DMS153 treated with DMSO at 0.1 percent for 48 hours (cell line): ENCODE measurements at regions not wholly inside any gene's neighbourhood (a gene's known extent, or its start where the extent isn't known, plus 50 kb on each side); places are given as distances from the start of the nearest gene placed in this dataset.
"Not testable (repeated sequence)": the region's sequence is repeated elsewhere in the genome, so short reads cannot be mapped to it uniquely, and the experiment has no call there.

Experiments used
- DNase-seq: peaks from one replicate; lab custom pipeline; 2025; ENCODE audit not compliant: unreplicated experiment; lab: John Stamatoyannopoulos, UW

DNA sequence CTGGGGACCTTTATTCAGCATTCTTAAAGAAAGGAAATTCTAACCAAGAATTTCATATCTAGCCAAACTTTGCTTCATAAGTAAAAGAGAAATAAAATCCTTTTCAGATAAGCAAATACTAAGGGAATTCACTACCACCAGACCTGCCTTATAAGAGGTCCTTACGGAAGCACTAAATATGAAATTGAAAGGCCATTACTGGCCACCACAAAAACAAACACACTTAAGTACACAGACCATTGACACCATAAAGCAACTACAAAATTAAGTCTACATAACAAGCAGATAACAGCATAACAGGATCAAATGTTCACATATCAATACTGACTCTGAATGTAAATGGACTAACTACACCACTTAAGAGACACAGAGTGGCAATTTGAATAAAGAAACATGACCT lies 361.4 kb upstream of the POU5F2 start:
- DNase-seq, result no peak

DNA sequence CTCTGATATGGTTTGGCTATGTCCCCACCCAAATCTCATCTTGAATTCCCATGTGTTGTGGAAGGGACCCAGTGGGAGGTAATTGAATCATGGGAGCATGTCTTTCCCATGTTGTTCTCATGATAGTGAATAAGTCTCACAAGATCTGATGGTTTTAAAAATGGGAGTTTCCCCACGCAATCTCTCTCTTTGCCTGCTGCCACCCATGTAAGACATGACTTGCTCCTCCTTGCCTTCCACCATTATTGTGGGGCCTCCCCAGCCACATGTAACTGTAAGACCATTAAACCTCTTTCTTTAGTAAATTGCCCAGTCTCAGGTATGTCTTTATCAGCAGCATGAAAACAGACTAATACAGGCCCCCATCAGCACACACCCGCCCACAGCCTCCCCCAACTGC lies 356.0 kb upstream of the POU5F2 start:
- DNase-seq, result not testable (repeated sequence)

DNA sequence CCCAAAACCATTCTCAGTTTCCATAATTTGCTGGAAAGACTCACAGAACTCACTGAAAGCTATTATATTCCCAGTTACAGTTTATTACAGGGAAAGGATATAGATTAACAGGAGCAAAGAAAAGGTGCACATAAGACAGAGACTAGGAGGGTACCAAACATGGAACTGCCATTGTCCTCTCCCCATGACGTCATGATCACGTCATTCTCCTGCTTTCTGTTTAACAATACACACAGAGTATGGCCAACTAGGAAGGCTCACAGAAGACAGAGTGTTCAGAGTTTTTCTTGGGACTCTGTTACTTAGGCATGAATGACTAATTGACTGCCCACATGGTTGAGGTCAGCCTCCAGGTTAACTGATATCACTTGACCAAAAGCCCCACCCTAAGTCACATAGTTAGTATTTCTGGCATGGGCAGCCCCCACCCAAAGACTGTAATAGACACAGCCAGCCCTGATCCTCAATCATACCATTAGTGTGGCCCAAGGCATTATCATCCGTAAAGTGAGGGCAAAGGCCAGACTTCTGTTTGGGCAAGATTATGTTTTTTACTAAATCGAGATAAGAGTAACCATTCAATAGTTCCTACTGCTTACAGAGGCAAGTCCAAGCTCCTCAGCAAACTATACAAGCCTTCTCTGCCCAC lies 353.5 kb upstream of the POU5F2 start:
- DNase-seq, result no peak

DNA sequence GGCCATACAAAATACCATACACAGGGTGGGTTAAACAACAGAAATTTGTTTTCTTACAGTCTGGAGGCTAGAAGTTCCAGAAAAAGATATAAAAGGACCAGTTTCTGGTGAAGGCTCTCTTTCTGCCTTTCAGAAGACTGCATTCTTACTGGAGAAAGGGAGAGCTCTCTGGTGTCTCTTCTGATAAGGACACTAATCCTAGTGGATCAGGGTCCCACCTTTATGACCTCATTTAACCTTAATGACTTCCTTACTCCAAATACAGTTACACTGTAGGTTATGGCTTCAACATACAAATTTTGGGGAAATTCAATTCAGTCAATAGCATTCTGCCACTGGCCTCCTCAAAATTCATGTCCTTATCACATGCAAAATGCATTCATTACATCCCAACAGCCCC lies 351.9 kb upstream of the POU5F2 start:
- no peak for DNase-seq

DNA sequence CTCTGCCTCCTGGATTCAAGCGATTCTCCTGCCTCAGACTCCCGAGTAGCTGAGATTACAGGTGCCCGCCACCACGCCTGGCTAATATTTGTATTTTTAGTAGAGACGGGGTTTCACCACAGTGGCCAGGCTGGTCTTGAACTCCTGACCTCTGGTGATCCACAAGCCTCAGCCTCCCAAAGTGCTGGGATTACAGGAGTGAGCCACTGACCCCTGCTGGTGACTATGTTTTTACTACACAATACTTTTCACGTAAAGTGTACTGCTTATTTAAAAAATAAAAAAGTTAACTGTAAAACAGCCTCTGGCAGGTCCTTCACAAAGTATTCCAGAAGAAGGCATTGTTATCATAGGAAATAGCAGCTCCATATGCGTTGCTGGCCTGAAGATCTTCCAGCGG lies 345.2 kb upstream of the POU5F2 start:
- DNase-seq, result not testable (repeated sequence)

DNA sequence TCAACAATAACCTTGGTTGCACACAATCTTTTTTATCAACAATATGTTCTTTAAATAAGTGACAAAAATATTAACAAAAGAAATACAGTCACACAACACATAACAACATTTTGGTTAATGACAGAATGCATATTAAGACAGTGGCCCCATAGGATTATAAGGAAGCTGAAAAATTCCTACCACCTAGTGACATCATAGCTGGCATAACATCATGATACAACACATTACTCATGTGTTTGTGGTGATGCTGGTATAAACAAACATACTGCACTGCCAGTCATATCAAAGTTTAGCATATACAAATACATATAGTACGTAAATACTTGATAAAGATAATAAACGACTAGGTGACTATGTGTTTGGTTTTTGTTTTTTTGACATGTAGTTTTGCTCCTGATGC lies 344.8 kb upstream of the POU5F2 start:
- DNase-seq, result no peak

DNA sequence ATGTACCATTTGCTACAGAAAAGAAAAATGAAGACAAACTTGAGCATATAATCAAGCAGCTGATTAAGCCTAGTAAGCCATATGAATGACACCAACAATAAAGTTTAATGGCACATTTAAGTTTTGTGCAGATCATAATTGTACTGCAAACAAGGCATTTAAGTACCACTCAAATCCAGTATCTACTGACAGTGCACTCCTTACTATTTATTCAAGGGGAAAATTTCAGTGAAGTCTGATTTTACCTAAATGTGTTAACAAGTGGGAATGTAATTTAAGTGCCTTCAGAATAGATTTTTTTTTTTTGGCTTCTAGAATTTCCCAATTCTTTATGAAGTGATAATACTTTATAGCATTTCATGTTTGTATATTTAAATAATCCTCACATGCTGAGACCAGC lies 341.0 kb upstream of the POU5F2 start:
- no peak for DNase-seq

DNA sequence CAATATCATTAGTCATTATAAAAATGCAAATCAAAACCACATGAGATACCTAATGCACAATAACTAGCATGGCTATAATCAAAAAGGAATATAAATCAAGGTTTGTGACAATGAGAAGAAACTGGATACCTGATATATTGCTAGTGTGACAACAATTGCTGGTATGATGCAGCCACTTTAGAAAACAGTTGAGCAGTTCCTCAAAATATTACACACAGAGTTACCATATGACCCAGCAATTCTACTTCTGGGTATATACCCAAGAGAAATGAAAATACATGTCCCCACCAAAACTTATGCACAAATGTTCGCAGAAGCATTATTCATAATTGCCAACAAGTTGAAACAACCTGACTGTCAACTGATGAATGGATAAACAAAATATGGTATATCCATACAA lies 339.7 kb upstream of the POU5F2 start:
- DNase-seq, result no peak

DNA sequence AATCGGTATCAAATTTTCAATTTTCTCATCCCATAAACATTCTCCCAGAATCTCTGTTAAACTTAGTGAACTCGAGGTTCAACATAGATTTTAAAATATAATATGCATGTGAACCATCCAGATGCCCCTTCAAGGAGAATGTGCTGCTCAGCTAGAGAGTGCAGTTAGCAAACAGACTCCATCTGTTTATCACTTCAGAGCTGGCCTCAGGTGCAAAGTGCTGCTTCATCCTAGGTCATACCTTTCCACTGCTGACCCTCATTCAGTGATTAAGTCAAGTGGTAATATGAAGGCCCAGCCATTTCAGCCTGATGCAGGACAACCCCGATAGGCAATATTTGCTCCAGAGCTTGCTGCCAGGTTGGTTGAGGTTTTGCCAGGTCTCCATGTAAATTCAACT lies 339.0 kb upstream of the POU5F2 start:
- no peak for DNase-seq

DNA sequence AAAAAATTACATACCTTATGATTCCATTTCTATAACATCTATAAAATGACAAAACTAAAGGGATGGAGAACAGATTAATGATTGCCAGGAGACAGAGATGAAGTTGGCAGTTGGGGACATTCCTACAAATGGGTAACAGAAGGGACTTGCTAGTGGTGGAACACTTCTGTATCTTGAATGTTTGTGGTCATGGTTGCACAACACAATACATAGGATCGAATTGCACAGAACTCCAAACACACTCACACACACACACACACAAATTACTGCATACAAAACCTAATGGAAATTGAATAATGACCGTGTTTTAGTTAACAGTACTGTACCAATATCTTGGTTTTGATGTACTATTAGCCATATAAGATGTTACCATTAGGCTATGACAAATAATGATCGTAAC lies 330.7 kb upstream of the POU5F2 start:
- DNase-seq, result no peak

DNA sequence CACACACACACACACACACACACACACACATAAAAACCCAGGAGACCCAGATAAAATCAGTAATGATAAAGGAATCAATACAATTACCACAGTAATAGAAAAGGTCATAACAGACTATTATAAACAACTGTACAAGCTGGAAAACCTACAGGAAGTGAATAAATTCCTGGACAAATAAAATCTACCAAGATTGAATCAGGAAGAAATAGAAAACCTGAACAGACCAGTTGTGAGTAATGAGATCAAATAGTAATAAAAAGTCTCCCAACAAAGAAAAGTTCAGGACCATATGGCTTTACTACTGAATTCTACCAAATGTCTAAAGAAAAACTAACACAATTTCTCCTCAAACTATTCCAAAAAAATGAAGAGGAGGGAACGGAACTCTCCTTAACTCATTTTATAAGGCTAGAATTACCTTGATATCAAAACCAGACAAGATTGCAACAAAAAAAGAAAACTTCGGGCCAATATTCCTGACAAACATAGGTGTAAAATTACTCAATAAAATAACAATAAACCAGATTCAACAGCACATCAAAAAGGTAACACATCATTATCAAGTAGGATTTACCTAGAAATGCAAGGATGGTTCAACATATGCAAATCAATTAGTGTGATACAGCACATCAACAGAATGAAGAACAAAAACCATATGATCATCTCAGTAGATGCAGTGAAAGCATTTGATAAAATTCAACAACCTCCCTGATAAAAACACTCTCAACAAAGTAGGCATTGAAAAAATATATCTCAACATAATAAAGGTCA lies 325.2 kb upstream of the POU5F2 start:
- DNase-seq, result no peak

DNA sequence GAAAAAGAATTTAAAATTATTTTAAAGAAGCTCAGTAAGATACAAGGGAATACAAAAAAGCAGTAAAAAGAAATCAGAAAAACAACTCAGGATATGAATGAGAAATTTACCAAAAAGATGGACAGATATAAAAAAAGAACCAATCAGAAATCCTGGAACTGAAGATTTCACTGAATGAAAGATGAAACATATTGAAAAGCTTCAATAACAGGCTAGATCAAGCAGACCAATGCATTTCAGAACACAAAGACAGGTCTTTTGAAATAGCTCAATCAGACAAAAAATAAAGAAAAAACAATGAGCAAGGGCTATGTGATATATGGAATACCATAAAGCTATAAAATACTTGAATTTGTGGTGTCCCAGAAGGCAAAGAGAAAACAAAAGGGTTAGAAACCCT lies 322.6 kb upstream of the POU5F2 start:
- no peak for DNase-seq

DNA sequence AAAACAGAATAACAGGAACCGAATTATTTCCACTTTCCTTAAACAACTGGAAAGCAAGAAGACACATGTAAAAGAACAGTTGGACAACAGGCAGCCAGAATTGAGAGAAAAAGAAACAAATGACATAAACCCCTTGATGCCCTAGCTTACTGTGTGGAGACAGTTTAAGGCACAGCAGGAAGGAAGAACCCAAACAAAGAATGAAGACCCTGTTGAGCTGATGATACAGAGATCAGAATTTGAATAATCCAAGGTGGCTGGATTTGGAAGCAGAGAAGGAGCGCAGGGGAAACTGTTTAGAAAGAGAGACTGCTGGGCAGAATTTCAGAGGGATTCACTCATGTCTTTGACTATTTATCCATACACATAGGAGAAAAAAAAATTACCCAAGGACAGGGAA lies 316.3 kb upstream of the POU5F2 start:
- DNase-seq, result no peak

DNA sequence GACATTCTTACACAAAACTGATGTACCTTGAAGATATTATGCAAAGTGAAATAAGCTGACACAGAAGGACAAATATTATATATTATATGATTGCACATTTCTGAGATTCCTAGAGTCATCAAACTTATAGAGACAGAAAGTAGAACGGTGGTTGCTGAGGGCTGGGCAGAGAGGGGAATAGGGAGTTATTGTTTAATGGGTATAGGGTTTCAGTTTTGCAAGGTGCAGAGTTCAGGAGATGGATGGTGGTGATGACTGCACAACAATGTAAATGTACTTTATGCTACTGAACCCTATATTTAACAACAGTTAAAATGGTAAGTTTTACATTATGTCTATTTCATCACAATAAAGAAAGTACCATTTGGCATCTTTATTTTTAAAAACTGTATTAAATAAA lies 315.8 kb upstream of the POU5F2 start:
- DNase-seq, result no peak

DNA sequence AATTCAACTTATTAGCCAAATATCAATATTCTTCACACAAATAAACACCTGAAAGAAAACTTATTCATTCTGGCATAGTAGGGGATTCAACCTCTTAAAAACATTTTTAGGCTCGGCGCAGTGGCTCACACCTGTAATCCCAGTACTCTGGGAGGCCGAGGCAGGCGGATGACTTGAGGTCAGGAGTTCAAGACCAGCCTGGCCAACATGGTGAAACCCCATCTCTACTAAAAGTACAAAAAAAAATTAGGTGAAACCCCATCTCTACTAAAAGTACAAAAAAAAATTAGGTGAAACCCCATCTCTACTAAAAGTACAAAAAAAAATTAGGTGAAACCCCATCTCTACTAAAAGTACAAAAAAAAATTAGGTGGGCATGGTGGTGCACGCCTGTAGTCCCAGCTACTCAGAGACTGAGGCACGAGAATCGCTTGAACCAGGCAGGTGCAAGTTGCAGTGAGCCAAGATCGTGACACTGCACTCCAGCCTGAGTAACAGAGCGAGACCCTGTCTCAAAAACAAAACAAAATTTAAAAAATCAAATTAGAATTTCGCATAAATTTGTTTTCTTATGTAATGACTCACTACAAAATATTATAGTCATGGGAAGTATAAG lies 308.0 kb upstream of the POU5F2 start:
- DNase-seq, result not testable (repeated sequence)

DNA sequence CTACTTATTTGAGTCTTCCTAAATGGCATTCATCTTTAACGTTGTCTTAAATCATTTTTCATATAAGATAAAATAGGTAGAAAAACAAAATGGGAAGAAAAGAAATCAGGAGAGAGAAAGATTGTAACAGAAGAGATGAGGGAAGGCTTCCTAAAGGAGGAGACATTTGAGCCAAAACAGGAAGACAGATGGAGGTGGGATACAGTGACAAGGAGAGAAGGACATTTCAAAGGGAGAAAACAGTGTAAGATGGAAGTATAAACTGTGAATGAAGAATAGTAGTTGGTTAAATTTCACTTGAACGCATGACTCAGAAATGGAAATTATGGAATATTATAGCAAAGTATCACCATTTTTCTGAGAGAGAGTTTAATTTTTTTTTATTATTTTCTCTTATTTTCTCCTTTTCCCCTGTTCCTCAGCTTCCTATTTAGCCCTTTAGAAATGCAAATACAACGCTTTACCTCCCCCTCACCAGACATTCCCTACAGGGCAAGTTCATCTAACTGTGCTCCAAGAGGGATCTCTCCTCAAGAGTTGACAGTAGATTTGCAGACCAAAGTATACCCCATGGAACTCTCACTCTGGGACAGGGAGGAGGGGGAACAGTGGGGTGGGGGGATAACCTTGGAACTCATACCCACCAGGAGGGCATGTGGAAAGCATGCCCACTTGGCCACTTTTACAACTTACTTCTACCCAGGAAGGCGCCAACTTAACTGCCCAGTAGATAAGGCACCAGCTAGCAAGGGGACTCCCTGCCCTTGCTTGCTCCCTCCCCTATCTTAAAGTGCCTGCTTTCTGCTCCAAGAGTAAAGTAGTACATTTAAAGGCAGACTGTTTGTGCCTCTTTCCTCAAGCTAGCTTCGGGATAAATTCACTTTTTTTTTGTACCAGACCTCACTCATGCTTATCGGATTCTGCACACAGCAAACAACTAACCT lies 304.7 kb upstream of the POU5F2 start:
- DNase-seq, result no peak

DNA sequence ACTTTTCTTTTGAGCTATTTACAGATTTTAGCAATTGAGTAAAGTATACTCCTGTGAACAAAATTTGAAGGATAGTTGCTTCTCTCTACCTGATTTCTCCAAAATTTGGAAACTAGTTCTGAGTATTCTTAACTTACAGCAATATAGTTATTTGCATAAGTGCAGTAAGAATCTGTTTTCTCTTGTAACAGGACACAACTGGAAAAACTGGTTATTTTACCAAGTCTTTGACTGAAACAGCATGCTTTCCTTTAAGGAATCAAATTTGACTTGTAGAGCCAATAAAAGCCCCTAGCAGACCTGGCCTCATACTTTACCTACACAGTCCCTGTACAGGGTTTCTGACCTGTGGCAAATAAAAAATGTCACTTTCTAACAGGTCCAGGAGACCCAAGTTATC lies 301.9 kb upstream of the POU5F2 start:
- DNase-seq, result no peak

DNA sequence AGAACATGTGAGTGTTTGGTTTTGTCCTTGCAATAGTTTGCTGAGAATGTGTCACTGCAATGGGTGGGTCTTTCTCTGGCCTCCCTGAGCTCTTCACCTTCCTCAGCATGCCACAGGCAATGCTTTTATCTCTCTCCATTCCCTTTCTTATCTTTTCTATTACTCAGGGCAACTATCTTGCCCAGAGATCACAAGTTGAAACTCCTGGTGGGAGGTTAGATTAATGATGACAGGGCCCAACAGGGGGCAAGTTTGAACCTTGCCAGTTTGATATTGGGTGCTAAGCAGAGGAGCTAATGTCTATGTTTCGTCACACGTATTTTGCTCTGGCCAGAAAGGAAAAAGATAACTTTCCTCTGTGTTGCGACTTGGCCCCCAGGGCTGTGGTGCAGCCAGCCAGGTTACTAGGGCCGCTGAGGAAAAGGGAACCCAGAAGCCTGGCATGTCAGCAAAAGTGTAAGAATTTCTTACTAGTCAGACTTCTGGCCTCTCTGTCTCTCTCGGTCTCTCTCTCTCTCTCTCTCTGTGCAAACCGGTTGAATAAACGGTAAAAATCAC lies 299.3 kb upstream of the POU5F2 start:
- no peak for DNase-seq

DNA sequence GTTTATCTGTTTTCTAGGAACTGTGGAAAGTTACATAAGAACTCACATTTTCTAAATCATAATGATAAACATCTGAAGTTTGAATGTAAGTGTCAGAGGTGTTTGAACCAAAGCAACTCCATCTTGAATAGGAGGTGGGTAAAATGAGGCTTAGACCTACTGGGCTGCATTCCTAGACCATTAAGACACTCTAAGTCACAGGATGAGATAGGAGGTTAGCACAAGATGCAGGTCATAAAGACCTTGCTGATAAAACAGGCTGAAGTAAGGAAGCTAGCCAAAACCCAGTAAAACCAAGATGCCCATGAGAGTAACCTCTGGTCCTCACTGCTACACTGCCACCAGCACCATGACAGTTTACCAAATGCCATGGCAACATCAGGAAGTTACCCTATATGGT lies 297.7 kb upstream of the POU5F2 start:
- no peak for DNase-seq

DNA sequence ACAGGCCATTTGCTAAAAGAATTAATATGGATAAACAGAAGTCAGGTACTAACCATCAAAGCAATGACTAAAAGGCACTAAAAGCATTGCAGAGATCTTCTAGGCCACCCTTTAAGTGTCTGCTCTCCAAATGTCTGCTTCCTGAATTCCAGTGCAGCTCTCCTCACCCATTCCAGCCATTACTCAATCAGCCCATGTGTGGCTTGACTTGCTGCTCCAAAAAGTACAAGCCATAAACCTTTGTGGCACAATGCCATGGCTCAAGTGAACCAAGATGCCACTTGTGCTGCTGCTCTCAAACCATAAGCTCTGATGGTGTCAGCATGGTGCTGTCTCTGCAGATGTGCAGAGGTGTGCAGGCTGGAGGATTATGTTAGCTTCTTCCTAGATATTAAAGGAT lies 290.2 kb upstream of the POU5F2 start:
- DNase-seq, result no peak

DNA sequence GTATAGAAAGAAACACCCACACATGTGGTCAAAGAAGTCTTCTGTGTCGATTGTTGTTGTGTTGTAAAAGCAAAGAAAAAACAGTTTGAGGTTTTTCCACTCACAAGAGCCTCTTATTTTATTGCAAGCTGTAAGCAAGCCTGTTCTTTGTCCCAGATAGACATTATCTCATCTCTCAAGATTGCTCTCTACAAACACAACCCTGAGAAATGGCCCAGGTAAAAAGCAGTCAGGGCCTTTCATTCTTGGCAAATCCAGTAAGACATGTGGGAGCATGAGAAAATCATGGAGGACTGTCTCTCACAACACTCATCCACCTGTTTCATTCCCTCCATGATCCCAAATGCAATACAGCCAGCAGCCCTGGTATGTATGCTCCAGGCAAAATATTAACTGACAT lies 286.6 kb upstream of the POU5F2 start:
- no peak for DNase-seq
